Stimulated activated memory B cell treated with anti-CD40 and anti-IgM and Interleukin-4, amounts not matched to agents 10 μg/mL and 1 μg/mL and 100 μg/mL, for 72 hours (primary cell): ENCODE measurements at regions not wholly inside any gene's neighbourhood (a gene's known extent, or its start where the extent isn't known, plus 50 kb on each side); places are given as distances from the start of the nearest gene placed in this dataset.
A peak's percentile ranks its signal among the peaks of the same experiment; 100 is the strongest.
"Not testable (repeated sequence)": the region's sequence is repeated elsewhere in the genome, so short reads cannot be mapped to it uniquely, and the experiment has no call there.

Experiments
- ATAC-seq: fragments of 150-1000 bp; cut with Tn5 transposase; 2 replicates; pipeline ENCODE4 v1.10.0; 2021
- H3K27ac Mint-ChIP-seq: one replicate; pipeline ENCODE4 v1.8.0; 2022; ENCODE audit warnings: mild to moderate bottlenecking, mixed read lengths
- H3K27me3 Mint-ChIP-seq: one replicate; pipeline ENCODE4 v1.8.0; 2022; ENCODE audit warnings: mixed read lengths
- H3K36me3 Mint-ChIP-seq: one replicate; pipeline ENCODE4 v1.8.0; 2022; ENCODE audit warnings: mixed read lengths
- H3K4me1 Mint-ChIP-seq: one replicate; pipeline ENCODE4 v1.8.0; 2022; ENCODE audit warnings: mixed read lengths
- H3K4me3 Mint-ChIP-seq: one replicate; pipeline ENCODE4 v1.8.0; 2022; ENCODE audit warnings: mild to moderate bottlenecking, moderate library complexity, mixed read lengths
- H3K9me3 Mint-ChIP-seq: one replicate; pipeline ENCODE4 v1.8.0; 2022; ENCODE audit warnings: mixed read lengths

GRCh38 chr1:166485620-166486019 lies 318.8 kb upstream of the FAM78B start:
- Mint-ChIP-seq H3K9me3 (no peaks in the 10 kb centered on the region), H3K27ac (no peak overlapping the region), H3K4me3 (no peak overlapping the region), H3K27me3 (no peaks in the 10 kb centered on the region), H3K36me3 (no peaks in the 10 kb centered on the region), H3K4me1 (no peaks in the 10 kb centered on the region)
- no peak for ATAC-seq

DNA sequence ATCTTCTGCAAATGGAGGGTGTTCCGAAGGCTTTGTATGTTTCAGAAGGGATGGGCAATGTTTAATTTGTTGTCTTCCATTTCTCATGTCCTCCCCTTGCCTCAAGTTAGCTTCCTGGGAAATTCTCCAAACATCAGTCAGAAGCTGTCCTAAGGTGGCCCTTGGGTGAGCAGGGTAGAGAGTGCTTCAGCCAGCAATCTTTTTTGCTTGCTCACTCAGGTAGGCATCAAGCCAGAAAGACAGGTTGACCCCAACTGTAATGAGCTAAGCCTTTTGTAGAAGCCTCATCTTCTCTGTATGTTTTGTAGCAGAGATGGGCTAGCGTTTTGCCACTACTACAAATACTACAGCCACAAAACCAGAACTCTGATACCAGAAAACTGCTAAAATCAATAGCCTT lies 321.5 kb upstream of the FAM78B start:
- Mint-ChIP-seq H3K9me3 (no peaks in the 10 kb centered on the region), H3K27me3 (no peaks in the 10 kb centered on the region), H3K36me3 (no peaks in the 10 kb centered on the region), H3K4me3 (no peak overlapping the region), H3K4me1 (no peaks in the 10 kb centered on the region), H3K27ac (no peak overlapping the region)
- no peak for ATAC-seq

DNA sequence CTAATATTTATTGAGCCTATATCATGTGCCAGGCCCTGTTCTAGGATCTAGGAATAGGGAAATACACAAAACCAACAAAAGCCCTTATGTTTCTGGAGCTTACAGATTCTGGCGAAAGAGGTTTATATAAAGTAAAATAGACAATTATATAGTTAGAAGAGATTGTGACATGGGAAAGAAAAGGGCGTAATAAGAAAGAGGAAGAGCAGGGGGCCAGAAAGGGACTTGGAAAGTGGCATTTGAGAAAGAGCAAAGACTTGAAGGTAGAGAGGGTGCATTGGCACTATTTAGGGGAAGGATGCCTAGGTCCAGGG lies 322.5 kb upstream of the FAM78B start:
- no peaks in the 10 kb centered on the region for H3K27me3 Mint-ChIP-seq
- H3K9me3 Mint-ChIP-seq = no peaks in the 10 kb centered on the region
- no peak overlapping the region for H3K4me3 Mint-ChIP-seq
- ATAC-seq = no peak
- H3K36me3 Mint-ChIP-seq = no peaks in the 10 kb centered on the region
- H3K27ac Mint-ChIP-seq = no peak overlapping the region
- no peaks in the 10 kb centered on the region for H3K4me1 Mint-ChIP-seq

DNA sequence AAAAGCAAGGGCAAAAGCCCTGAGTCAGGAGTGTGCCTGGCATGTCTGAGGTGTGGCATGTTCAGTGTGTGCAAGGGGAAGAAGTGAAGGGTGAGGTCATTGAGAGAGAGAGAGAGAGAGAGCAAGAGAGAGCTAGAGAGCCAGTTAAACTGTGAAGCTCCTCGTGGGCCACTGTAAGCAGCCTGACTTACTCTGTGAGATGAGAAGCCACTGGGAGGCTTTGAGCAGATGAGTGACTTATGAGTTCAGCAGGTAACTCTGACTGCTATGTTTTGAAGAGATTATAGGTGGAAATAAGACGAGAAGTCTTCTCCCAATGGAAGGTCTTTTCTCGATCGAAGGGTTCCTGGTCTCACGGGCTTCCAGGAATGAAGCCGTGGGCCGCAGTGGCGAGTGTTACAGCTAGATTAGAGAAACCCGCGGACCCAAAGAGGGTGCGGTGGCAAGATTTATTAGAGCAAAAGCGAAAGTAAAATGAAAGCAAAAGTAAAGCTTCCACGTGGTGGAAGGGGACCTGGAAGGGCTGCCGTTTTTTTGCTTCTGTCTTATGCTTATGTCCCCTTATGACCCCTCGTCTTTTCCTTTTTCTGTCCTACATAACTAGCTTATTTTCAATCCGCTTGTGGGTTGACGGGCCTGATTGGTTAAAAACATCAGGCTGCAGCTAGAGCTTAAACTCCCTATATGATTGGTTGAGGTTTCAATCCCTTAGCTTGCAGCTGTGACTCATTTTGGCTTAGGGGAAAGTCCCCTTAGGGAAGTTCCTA lies 323.1 kb upstream of the FAM78B start:
- Mint-ChIP-seq H3K27ac (no peak overlapping the region), H3K4me3 (no peak overlapping the region), H3K36me3 (no peaks in the 10 kb centered on the region), H3K9me3 (no peaks in the 10 kb centered on the region), H3K4me1 (no peaks in the 10 kb centered on the region), H3K27me3 (no peaks in the 10 kb centered on the region)
- peak; percentile 86 for ATAC-seq

- Mint-ChIP-seq H3K9me3 (no peaks in the 10 kb centered on the region), H3K27ac (no peak overlapping the region), H3K36me3 (no peaks in the 10 kb centered on the region), H3K27me3 (no peaks in the 10 kb centered on the region), H3K4me3 (no peak overlapping the region), H3K4me1 (no peaks in the 10 kb centered on the region)
- ATAC-seq = no peak
These were observed 323.7 kb upstream of the FAM78B start for GRCh38 chr1:166490437-166490991.

GRCh38 chr1:166493765-166494164 lies 327.0 kb upstream of the FAM78B start:
- not testable (repeated sequence) for H3K27me3 Mint-ChIP-seq, H3K4me3 Mint-ChIP-seq, H3K9me3 Mint-ChIP-seq, ATAC-seq, H3K36me3 Mint-ChIP-seq, H3K27ac Mint-ChIP-seq, H3K4me1 Mint-ChIP-seq

GRCh38 chr1:166507347-166507746 lies 331.9 kb upstream of the POGK start:
- H3K36me3 Mint-ChIP-seq = no peaks in the 10 kb centered on the region
- H3K4me3 Mint-ChIP-seq = no peak overlapping the region
- peaks cover 7% of the 10 kb centered on the region for H3K4me1 Mint-ChIP-seq
- H3K9me3 Mint-ChIP-seq = peaks cover 2% of the 10 kb centered on the region
- no peaks in the 10 kb centered on the region for H3K27me3 Mint-ChIP-seq
- ATAC-seq = no peak
- H3K27ac Mint-ChIP-seq = no peak overlapping the region

DNA sequence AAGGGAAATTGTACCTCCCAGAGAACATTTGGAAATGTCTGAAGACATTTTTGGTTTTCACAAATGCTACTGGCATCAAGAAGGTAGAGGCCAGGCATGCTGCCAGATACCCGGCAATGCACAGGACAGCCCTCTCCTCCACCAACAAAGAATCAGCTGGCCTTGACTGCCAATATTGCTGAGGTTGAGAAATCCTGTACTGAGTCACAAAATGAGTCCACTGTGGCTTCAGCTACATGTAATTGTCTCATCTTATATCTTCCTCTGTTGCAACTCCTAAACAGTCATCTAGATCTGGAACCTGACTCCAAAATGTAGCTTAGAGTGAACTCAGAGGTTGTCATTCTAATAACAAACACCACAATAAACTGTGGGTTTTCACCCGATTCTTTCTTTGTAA lies 327.5 kb upstream of the POGK start:
- Mint-ChIP-seq H3K36me3 (no peaks in the 10 kb centered on the region), H3K27me3 (no peaks in the 10 kb centered on the region), H3K9me3 (peaks cover 3% of the 10 kb centered on the region), H3K27ac (no peak overlapping the region), H3K4me1 (peaks cover 7% of the 10 kb centered on the region), H3K4me3 (no peak overlapping the region)
- no peak for ATAC-seq

GRCh38 chr1:166514067-166514466 lies 325.2 kb upstream of the POGK start:
- no peak overlapping the region for H3K27ac Mint-ChIP-seq
- no peak overlapping the region for H3K4me3 Mint-ChIP-seq
- no peaks in the 10 kb centered on the region for H3K36me3 Mint-ChIP-seq
- no peaks in the 10 kb centered on the region for H3K27me3 Mint-ChIP-seq
- ATAC-seq = no peak
- H3K4me1 Mint-ChIP-seq = peaks cover 7% of the 10 kb centered on the region
- peaks cover 3% of the 10 kb centered on the region for H3K9me3 Mint-ChIP-seq

DNA sequence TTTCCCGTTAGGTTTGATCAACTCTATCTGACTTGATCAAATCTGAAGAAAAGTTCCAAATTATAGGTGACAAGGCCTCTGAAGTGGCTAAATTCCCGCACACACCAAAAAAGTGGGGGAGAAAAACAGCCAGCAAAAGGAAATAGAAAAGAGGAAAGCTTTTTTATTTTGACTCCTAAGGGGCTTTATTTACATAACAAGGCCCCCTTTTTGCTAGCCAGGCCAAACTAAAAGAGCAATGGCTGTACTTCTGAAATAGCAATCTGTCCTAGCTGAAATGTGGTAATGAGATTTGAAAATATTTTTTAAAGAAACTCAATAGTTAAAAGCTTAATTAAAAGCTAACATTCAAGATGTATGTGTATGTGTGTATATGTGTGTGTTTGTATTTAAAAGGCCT lies 311.5 kb upstream of the POGK start:
- Mint-ChIP-seq H3K27me3 (no peaks in the 10 kb centered on the region), H3K9me3 (peaks cover 7% of the 10 kb centered on the region), H3K27ac (no peak overlapping the region), H3K36me3 (no peaks in the 10 kb centered on the region), H3K4me3 (no peak overlapping the region), H3K4me1 (no peaks in the 10 kb centered on the region)
- ATAC-seq = no peak

DNA sequence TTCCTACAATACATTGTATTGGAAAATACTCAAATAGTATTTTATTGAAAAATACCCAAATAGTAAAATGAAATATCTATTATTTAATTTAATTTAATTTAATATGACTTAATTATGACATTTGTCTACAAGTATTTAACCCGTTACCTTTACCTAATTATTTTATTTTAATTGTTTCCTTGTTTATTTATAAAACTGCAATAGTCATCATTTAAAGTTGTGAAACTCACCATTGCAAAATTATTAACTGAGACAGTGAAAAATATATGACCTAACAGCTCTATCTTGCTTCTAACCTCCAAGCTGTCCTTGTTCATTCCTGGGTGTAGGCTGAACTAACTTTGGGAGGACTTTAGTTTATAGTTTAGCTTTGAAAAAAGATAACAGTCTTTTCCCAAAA lies 300.6 kb upstream of the POGK start:
- Mint-ChIP-seq H3K27ac (no peak overlapping the region), H3K9me3 (peaks cover 3% of the 10 kb centered on the region), H3K4me1 (no peaks in the 10 kb centered on the region), H3K27me3 (peaks cover 18% of the 10 kb centered on the region), H3K4me3 (no peak overlapping the region), H3K36me3 (no peaks in the 10 kb centered on the region)
- ATAC-seq = no peak

DNA sequence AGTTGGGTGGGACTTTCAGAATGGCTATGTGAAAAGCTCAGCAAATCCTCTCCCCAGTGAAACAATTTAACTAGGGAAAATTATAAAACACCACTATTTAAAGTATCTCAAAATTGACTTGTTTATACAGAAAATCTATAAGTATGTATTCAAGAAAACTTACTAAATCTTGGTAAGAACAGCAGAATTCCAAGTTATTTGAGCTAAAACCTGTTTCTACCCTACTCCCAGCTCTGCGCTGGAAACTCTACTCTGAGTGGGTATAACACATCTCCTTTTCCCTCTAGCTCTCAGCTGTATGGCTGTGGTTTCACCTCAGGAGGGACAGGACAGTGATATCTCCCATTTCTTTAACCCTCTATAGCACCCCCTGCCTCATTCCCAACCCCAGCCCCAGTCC lies 295.2 kb upstream of the POGK start:
- no peaks in the 10 kb centered on the region for H3K4me1 Mint-ChIP-seq
- ATAC-seq = no peak
- no peak overlapping the region for H3K4me3 Mint-ChIP-seq
- no peak overlapping the region for H3K27ac Mint-ChIP-seq
- peaks cover 9% of the 10 kb centered on the region for H3K27me3 Mint-ChIP-seq
- H3K9me3 Mint-ChIP-seq = peaks cover 4% of the 10 kb centered on the region
- no peaks in the 10 kb centered on the region for H3K36me3 Mint-ChIP-seq

GRCh38 chr1:166544561-166544960 lies 294.7 kb upstream of the POGK start:
- Mint-ChIP-seq H3K9me3 (peaks cover 9% of the 10 kb centered on the region), H3K36me3 (no peaks in the 10 kb centered on the region), H3K4me1 (no peaks in the 10 kb centered on the region), H3K4me3 (no peak overlapping the region), H3K27ac (no peak overlapping the region), H3K27me3 (peaks cover 9% of the 10 kb centered on the region)
- no peak for ATAC-seq

DNA sequence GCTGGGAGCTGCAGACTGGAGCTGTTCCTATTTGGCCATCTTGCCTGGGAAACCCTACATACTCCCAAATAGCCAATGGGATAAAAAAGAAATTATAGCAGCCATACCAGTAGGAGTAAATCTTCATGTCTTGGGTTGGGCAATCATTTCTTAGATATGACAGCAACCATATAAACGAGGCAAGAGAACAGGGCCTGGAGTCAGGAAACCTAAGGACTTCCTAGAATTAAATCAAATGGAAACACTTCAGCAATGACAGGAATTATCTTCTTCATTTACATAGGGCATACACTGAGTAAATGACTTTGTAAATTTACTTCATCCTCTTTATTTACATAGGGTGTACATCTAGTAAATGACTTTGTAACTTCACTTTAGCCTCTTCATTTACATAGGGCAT lies 286.6 kb upstream of the POGK start:
- no peaks in the 10 kb centered on the region for H3K4me1 Mint-ChIP-seq
- no peak for ATAC-seq
- H3K27me3 Mint-ChIP-seq = no peaks in the 10 kb centered on the region

DNA sequence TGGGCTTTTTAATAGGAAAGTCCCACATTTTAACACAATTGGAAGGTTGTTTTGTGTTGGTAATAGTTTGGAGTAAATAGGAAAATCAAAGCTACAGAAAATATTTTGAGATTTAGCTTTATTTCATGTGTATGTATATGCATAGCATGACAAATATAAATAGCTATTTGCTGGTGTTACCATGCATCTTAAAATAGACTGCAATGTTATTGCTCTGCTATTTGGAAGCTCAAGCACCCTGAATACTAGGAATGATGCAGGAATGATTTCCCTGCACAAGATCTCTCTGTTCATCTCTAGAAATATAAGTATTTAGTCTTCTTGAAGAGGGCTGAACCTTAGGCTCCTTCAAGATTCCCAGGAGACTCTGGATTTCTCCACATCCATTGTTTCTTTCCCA lies 268.3 kb upstream of the POGK start:
- H3K4me3 Mint-ChIP-seq = no peak overlapping the region
- peaks cover 2% of the 10 kb centered on the region for H3K9me3 Mint-ChIP-seq
- ATAC-seq = no peak
- peaks cover 6% of the 10 kb centered on the region for H3K27me3 Mint-ChIP-seq
- H3K27ac Mint-ChIP-seq = no peak overlapping the region
- H3K36me3 Mint-ChIP-seq = no peaks in the 10 kb centered on the region
- H3K4me1 Mint-ChIP-seq = no peaks in the 10 kb centered on the region

More for the DNA sequence above, 286.6 kb upstream of the POGK start:
- H3K27ac Mint-ChIP-seq = no peak overlapping the region
- no peak overlapping the region for H3K4me3 Mint-ChIP-seq
- peaks cover 16% of the 10 kb centered on the region for H3K9me3 Mint-ChIP-seq
- no peaks in the 10 kb centered on the region for H3K36me3 Mint-ChIP-seq

DNA sequence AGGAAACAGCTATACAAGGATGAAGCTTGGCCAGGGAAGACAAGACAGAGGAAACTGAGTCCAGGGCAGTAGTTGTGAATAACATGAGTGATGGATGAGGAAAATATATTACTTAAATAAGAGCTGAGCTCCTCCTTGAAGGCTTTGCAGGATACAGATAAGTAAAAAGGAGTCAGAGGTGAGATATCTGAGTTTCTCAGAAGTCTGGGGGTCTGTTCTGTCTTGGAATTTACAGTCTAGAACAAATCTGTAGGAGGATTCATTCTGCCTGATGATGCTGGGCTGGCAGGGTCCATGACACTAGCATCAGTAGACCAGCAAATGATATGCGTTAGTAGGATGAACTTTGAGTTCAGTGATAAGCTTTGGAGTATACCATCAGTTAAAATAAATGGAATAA lies 266.1 kb upstream of the POGK start:
- H3K4me1 Mint-ChIP-seq = no peaks in the 10 kb centered on the region
- H3K9me3 Mint-ChIP-seq = peaks cover 2% of the 10 kb centered on the region
- peaks cover 13% of the 10 kb centered on the region for H3K27me3 Mint-ChIP-seq
- no peak overlapping the region for H3K4me3 Mint-ChIP-seq
- no peaks in the 10 kb centered on the region for H3K36me3 Mint-ChIP-seq
- no peak for ATAC-seq
- H3K27ac Mint-ChIP-seq = no peak overlapping the region
